Adrenal gland (tissue), 9 donors: ENCODE measurements at regions not wholly inside any gene's neighbourhood (a gene's known extent, or its start where the extent isn't known, plus 50 kb on each side); places are given as distances from the start of the nearest gene placed in this dataset.

ENCODE experiments used
- DNase-seq, 7 donors: peaks; one replicate each; pipeline ENCODE4 v3.0.0-alpha.2; 2019 to 2020
- H3K27ac ChIP-seq, 5 donors: fragments of 200-600 bp; sonication (generic) in 4 of 5; 1 replicate in 3 of 5; 2 replicates in 2 of 5; pipeline versions ENCODE4 v1.5.1 to v1.8.0; 2016 to 2020; ENCODE audit warnings: mild to moderate bottlenecking in 1 of 5
- H3K27me3 ChIP-seq: fragments of 200-600 bp; 2 replicates; pipeline ENCODE4 v1.8.0; 2021
- H3K36me3 ChIP-seq, 2 donors: fragments of 200-600 bp; replicated peaks in 1 of 2; 1 replicate in 1 of 2; 2 replicates in 1 of 2; pipeline versions ENCODE4 v1.5.1 to v1.8.0; 2018 to 2022
- H3K4me1 ChIP-seq, 2 donors: fragments of 200-600 bp; replicated peaks in 1 of 2; 1 replicate in 1 of 2; 2 replicates in 1 of 2; pipeline versions ENCODE4 v1.5.1 to v1.8.0; 2018 to 2021
- H3K4me3 ChIP-seq, 4 donors: fragments of 200-600 bp; sonication (generic) in 3 of 4; one replicate each; pipeline ENCODE4 v1.5.1; 2016 to 2018
- H3K9me3 ChIP-seq, 3 donors: fragments of 200-600 bp; sonication (generic) in 1 of 3; replicated peaks in 1 of 3; 1 replicate in 2 of 3; 2 replicates in 1 of 3; pipeline versions ENCODE4 v1.5.1 to v1.8.0; 2016 to 2021
- POLR2A ChIP-seq, 2 donors: fragments of 450-650 bp; IDR thresholded peaks; one replicate each; pipeline ENCODE4 v1.6.1; 2017; ENCODE audit warnings: antibody characterized with exemption in 2 of 2, mild to moderate bottlenecking in 2 of 2, moderate library complexity in 1 of 2
- WGBS, 4 donors: extraction: QIAGEN DNeasy Blood & Tissue Kit in 2 of 4; methylation state at CpG; one replicate each; pipeline versions ENCODE4 v1.1.5 to v1.1.7; 2013 to 2017; 5-methylcytosine and 5-hydroxymethylcytosine counted together
- intact Hi-C, 2 donors: fragments of 100-400 bp; cut with DNase I; formaldehyde crosslinking; loops; one replicate each; pipeline versions ENCODE4 v1.14.1 to v1.15.0; 2022 to 2023
- TF ChIP-seq, protein P1 (sequence below), 6 experiments: fragments of 450-650 bp in 4 of 6; fragments of 200-600 bp in 2 of 6; sonication (generic) in 1 of 6; IDR thresholded peaks; 1 replicate in 5 of 6; 2 replicates in 1 of 6; pipeline versions ENCODE4 v1.5.1 to v1.8.0; 2016 to 2021; ENCODE audit warnings: antibody characterized with exemption in 6 of 6, mild to moderate bottlenecking in 2 of 6, moderate library complexity in 1 of 6
- donor health status: healthy with polysubstance abuse.
- donor health status: Bipolar disorder and iron deficiency.
- donor health status: DM: yes; HTN: yes; CAD: no.
- donor health status: DM: no; HTN: no; CAD: no.
- donor health status: DM: no; HTN: no; CAD: no.

DNA sequence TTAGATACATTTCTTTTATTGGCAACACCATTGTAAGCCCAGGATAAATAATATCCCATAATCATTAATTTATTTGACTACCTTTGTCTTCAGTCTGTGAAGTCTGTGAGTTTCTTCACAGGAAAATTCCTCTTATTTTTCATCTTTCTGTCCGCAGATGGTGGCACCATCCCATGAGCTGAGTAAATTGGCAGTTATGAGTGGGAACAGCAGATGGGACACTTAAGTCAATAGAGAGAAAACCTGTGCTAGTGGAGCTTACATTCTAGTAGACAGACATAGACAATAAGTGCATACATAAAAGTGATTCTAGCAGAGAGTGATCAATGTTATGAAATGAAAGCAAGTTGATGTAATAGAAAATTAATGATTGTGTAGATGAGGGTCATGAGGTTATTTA, 638.2 kb upstream of the MIR17HG start:
- Histone ChIP-seq H3K27me3 (no peaks in the 10 kb centered on the region), H3K36me3 (no peaks in the 10 kb centered on the region), H3K27ac (no peak overlapping the region), H3K4me3 (no peak overlapping the region), H3K4me1 (peaks cover 0 to 8% of the 10 kb centered on the region in 2 donors), H3K9me3 (no peaks in the 10 kb centered on the region)
- no peak for DNase-seq
- 82 to 92% (median 90%) methylated on average over 1 of the region's 1 CpG for whole genome bisulfite sequencing, 4 donors
- TF ChIP-seq POLR2A (IDR thresholded peaks at IDR 0.05), result no peak
- TF ChIP-seq, protein P1, sequence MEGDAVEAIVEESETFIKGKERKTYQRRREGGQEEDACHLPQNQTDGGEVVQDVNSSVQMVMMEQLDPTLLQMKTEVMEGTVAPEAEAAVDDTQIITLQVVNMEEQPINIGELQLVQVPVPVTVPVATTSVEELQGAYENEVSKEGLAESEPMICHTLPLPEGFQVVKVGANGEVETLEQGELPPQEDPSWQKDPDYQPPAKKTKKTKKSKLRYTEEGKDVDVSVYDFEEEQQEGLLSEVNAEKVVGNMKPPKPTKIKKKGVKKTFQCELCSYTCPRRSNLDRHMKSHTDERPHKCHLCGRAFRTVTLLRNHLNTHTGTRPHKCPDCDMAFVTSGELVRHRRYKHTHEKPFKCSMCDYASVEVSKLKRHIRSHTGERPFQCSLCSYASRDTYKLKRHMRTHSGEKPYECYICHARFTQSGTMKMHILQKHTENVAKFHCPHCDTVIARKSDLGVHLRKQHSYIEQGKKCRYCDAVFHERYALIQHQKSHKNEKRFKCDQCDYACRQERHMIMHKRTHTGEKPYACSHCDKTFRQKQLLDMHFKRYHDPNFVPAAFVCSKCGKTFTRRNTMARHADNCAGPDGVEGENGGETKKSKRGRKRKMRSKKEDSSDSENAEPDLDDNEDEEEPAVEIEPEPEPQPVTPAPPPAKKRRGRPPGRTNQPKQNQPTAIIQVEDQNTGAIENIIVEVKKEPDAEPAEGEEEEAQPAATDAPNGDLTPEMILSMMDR (IDR thresholded peaks at IDR 0.05), result no peak
- intact Hi-C loops, result no loop called here

DNA sequence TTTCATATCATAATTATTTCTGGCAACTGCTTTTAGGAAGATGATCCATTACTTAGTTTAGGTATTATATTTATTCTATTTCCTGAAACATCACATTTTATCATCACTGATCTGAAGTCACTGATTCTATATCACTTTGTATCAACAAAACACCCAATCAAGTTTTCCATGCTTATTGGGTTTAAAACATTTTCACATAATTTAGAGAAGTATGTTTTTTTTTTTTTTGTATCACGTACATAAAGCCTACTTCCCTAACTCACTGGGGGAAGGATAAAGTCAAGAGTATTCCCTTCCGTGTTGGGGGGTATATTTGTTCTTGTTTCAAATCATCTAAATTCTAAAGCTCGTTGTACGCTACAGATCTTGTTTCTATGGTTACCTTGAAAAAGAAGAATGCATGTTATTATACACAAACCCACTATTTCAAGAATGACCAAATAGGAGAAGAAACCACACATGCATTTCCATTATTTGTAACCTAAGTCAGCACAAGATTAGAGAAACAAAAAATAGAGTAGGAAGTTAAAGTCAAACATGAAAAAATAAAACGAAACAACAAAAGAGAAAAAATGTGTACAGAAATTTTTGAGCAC, 637.2 kb upstream of the MIR17HG start:
- TF ChIP-seq, protein P1 (IDR thresholded peaks at IDR 0.05), result no peak
- TF ChIP-seq POLR2A (IDR thresholded peaks at IDR 0.05), result no peak
- WGBS, 4 donors, result 71 to 82% (median 78%) methylated on average over 5 of the region's 5 CpGs
- H3K9me3 ChIP-seq, result no peaks in the 10 kb centered on the region
- no peaks in the 10 kb centered on the region for H3K27me3 ChIP-seq
- H3K4me3 ChIP-seq, result no peak overlapping the region
- peaks cover 0 to 15% of the 10 kb centered on the region in 2 donors for H3K4me1 ChIP-seq
- no peak for DNase-seq
- no peaks in the 10 kb centered on the region for H3K36me3 ChIP-seq
- H3K27ac ChIP-seq, result no peak overlapping the region
- intact Hi-C loops, result no loop called here

DNA sequence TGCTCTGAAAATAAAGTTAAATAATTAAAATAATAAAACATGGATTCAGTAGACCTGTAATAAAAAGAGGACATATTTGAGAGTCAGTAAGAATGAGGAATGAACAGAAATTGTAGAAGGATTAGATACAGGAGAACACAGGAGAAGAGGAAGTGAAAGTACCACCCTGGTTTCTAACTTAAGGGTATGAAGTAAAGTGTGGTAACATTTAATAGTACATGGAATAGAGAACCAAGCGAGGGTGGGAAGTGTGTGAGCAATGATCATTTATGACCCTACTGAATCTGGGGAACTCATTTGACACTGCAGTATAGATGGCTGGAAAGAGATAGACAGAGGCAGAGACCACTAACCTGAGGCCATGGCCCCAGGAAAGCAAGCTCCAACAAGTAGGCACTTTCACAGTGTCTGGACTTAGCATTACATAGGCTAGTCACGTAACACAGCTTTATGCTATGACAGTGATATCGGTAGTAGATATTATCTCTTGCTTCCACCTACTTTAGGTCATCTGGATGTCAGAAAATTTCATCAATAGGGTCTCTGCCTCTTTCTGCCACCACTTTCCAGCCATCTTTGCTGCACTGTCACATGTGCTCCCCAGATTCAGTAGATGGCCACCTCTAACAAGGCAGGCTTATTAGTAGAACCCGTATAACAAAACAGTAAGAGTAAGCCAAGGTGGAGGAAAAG, 633.9 kb upstream of the MIR17HG start:
- no peaks in the 10 kb centered on the region for H3K9me3 ChIP-seq
- 90 to 92% (median 91%) methylated on average over 4 of the region's 4 CpGs for WGBS, 4 donors
- no peak for DNase-seq
- TF ChIP-seq POLR2A (IDR thresholded peaks at IDR 0.05), result no peak
- TF ChIP-seq, protein P1 (IDR thresholded peaks at IDR 0.05), result no peak
- intact Hi-C loops, result no loop called here
- peaks cover 11 to 43% of the 10 kb centered on the region in 2 donors for H3K4me1 ChIP-seq
- H3K4me3 ChIP-seq, result no peak overlapping the region
- no peaks in the 10 kb centered on the region for H3K27me3 ChIP-seq
- H3K36me3 ChIP-seq, result no peaks in the 10 kb centered on the region
- H3K27ac ChIP-seq, result no peak overlapping the region

DNA sequence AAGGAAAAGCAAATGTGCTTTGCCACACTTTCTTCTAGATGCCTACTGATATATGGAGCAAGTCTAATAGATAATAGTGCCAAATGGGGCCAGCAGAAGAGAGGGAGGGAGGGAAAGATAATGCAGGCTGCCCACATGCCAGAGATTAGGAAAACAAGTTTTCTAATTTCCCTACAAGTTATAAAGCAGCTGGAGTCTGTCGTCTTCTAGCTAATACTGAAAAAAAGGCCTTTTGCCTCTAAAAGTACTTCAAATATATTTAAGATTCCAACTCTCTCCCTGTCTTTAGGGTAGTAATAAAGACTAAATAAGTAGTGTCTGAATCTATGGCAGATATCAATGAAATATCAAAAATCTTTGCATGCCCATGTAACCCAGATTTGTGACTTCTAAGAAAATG, 632.0 kb upstream of the MIR17HG start:
- TF ChIP-seq, protein P1 (IDR thresholded peaks at IDR 0.05), result no peak
- TF ChIP-seq POLR2A (IDR thresholded peaks at IDR 0.05), result no peak
- Histone ChIP-seq H3K4me3 (no peak overlapping the region), H3K9me3 (no peaks in the 10 kb centered on the region), H3K27ac (no peak overlapping the region), H3K4me1 (peaks cover 11 to 43% of the 10 kb centered on the region in 2 donors), H3K27me3 (no peaks in the 10 kb centered on the region), H3K36me3 (no peaks in the 10 kb centered on the region)
- intact Hi-C loops, result no loop called here
- 45 to 63% (median 59%) methylated on average over 1 of the region's 1 CpG for WGBS, 4 donors
- no peak for DNase-seq
